Frontal cortex (tissue), 3 donors: ENCODE measurements at regions not wholly inside any gene's neighbourhood (a gene's known extent, or its start where the extent isn't known, plus 50 kb on each side); places are given as distances from the start of the nearest gene placed in this dataset.
"Not testable (repeated sequence)": the region's sequence is repeated elsewhere in the genome, so short reads cannot be mapped to it uniquely, and the experiment has no call there.

Experiments
- DNase-seq, 2 donors: peaks; one replicate each; pipeline ENCODE4 v3.0.0; 2012; ENCODE audit warnings: low spot score in 2 of 2
- FAIRE-seq: peaks from 2 replicates; lab custom pipeline; 2012; peaks lifted over from hg19 to GRCh38; lab: Jason Lieb, UNC
- donor health status: control.
- donor health status: control.
- donor health status: control.

GRCh38 chr3:101913168-101913567, 63.9 kb downstream of the NFKBIZ start:
- FAIRE-seq: no peak
- no peak for DNase-seq

DNA sequence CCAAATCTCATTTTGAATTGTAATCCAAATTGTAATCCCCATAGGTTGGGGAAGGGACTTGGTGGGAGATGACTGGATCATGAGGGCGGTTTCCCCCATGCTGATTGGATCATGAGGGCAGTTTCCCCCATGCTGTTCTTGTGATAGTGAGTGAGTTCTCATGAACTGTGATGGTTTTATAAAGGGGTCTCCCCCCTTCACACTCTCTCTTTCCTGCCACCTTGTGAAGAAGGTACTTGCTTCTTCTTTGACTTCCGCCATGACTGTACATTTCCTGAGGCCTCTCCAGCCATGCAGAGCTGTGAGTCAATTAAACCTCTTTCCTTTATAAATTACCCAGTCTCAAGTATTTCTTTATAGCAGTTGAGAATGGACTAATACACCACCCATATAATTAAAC, 68.4 kb downstream of the NFKBIZ start:
- not testable (repeated sequence) for DNase-seq, FAIRE-seq

DNA sequence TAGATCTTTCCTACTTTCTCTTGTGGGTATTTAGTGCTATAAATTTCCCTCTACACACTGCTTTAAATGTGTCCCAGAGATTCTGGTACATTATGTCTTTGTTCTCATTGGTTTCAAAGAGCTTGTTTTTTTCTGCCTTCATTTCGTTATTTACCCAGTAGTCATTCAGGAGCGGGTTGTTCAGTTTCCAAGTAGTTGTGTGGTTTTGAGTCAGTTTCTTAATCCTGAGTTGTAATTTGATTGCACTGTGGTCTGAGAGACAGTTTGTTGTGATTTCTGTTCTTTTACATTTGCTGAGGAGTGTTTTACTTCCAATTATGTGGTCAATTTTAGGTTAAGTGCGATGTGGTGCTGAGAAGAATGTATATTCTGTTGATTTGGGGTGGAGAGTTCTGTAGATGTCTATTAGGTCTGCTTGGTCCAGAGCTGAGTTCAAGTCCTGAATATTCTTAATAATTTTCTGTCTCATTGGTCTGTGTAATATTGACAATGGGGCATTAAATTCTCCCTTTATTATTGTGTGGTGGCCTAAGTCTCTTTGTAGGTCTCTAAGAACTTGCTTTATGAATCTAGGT, 72.9 kb downstream of the NFKBIZ start:
- DNase-seq, FAIRE-seq: not testable (repeated sequence)

- not testable (repeated sequence) for FAIRE-seq, DNase-seq
Observed at GRCh38 chr3:101924621-101925020, 75.3 kb downstream of the NFKBIZ start.

DNA sequence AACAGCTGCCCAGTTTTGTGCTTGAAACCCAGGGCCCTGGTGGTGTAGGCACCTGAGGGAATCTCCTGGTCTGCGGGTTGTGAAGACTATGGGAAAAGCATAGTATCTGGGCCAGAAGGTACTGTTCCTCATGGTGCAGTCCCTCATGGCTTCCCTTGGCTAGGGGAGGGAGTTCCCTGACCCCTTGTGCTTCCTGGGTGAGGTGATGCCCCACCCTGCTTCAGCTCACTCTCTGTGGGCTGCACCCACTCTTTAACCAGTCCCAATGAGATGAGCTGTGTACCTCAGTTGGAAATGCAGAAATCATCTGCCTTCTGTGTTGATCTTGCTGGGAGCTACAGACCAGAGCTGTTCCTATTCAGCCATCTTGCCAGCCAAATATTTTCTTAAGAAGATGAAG, 75.8 kb downstream of the NFKBIZ start:
- not testable (repeated sequence) for FAIRE-seq, DNase-seq

- no peak for FAIRE-seq
- no peak for DNase-seq
Observed at GRCh38 chr3:101925564-101925963, 76.2 kb downstream of the NFKBIZ start.

DNA sequence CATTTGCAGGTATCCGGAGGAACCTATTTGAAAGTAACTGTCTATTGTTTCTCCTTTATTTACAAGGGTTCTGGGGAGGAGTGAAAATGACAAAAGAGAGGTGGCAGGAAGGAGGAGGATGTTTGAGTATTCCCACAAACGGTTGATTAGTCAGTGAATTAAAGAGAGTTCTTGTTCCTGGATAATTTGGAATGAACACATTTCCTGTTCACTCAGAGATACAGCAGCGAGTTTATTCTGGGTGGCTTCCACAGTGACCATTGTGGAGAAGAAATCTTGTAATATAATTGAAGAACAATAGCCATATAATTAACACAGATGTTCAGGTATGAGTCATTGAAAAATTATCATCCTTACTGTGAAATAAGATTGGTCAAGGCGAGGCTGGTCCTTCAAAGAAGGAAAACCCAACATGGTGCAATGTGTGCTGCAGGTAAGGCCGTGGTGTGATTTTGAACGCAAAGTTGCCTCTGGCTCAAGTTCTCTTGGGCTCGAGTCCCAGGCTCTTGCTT, 77.3 kb downstream of the NFKBIZ start:
- FAIRE-seq: no peak
- DNase-seq: no peak

DNA sequence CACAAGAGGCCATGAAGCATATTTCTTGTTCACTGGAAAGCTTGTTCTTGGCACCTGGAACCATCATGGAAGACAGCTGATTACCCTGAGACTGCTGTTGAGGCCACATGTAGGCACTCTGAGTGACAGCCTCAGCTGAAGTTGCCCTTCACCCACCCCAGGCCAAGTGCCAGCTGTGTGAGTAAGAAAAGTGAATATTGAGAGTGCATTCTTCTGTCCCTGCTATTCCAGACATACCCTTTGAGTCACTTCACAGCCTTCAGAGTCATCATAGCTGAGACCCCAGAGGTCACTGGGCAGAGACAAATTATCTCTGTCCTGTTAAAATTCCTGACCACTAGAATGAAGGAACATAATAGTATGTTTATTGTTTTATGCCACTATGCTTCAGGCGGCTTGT, 79.6 kb downstream of the NFKBIZ start:
- FAIRE-seq: no peak
- DNase-seq: no peak

- no peak for DNase-seq
- FAIRE-seq: no peak
Observed at GRCh38 chr3:101931081-101931480, 81.8 kb downstream of the NFKBIZ start.

- DNase-seq (no peak), FAIRE-seq (no peak)
Observed at GRCh38 chr3:101932326-101933068, 83.2 kb downstream of the NFKBIZ start.

DNA sequence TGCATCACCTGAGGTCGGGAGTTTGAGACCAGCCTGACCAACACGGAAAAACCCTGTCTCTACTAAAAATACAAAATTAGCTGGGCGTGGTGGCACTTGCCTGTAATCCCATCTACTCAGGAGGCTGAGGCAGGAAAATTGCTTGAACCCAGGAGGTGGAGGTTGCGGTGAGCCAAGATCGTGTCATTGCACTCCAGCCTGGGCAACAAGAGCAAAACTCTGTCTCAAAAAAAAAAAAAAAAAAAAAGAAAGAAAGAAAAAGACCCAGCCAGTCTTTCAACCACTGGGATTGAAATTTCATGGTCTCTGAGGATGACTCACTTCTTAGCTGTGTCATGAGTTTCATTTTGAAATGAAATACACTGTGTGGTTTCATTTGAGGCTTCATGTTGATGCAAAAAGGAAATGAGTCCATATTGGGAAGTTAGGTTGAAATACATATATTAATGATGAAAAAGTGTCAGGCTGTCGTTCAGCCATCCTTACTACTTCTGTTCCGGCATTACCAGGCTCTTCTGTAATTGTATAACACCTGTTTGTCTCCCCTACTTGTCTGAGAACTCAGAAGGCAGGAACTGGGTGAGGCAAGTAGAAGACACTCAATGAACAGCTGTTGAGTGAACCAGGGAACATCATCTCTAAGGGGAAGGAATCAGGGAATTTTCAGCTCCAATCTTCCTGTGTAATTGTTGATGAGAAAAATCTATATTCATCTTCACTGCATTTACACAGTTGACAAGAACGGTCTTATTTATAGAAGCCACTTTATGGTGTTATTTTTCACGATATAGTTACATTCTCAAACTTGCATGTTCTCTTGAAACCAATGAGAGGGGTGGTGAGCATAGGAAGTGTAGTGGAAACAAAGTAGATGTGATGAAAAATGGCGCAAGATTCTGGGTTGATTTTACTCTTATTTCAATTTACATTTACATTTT, 87.4 kb downstream of the NFKBIZ start:
- DNase-seq (peak in 1 of 2 donors; percentile 11), FAIRE-seq (no peak)

- FAIRE-seq (no peak), DNase-seq (no peak)
Observed at GRCh38 chr3:101938262-101938847, 89.0 kb downstream of the NFKBIZ start.

DNA sequence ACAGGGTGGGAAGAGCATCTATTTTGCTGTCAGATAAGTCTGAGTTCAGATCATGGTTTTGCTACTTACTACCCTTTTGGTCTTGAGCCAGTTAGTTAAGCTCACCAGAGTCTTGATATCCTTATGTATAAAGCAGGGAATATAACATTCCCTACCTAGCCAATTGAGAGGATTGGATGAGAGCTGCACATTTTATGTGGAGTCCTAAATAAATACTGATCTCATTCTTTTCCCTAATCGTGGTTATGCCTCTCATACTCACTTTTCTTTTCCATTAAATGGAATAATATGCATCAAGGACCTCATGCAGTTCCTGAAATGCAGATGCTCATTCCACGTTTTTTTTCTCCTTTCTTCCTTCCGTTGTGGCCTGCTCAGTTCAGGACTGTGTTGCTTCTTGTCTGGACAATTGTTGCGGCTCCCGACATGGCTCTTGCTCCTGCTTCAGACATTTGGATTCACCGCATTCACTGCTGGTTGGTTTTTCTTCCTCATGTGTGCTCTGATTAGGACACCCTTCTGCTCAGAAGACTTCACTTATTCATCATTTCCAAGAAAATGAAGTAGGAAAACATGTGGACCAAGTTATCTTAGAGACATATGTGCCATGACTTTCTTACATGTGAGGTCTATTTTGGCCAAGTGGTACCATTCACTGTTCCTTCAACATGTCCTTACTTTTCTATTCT, 90.2 kb downstream of the NFKBIZ start:
- DNase-seq (no peak), FAIRE-seq (no peak)

DNA sequence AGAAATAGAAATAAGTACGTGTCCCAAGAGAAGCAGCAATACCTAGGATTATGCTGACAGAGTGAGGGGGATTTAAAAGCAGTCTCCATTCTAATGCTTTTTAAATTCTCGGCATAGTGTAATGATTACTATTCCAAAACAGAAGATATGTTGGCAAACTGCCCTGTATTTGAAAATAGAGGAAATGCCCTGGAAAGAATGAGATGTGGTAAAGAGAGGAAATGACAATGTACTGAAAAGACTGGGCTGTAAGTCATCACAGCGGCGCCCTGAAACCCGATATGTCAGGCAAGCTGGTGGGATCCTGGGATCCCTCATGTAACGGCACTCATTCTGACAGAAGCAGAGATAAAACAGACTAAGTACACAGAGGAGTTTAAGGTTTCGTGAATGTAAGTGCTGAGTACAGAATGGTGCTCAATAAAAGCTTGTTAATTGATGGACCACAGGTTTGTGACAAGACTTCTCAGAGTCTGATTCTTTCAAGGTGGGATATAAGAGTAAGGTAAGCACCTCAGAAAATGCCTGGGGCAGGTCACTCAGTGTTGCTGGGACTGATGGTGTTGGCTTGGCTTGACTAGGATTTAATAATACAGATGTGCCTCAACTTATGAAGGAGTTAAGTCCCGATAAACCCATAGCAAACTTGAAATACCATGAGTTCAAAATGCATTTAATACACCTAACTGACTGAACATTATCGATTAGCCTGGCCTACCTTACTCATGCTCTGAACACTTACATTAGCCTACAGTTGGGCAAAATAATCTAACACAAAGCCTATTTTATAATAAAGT, 91.4 kb downstream of the NFKBIZ start:
- FAIRE-seq (no peak), DNase-seq (no peak)

- DNase-seq (no peak), FAIRE-seq (no peak)
Observed at GRCh38 chr3:101941318-101942040, 92.2 kb downstream of the NFKBIZ start.

GRCh38 chr3:101942356-101942755, 93.0 kb downstream of the NFKBIZ start:
- no peak for DNase-seq
- FAIRE-seq: no peak

DNA sequence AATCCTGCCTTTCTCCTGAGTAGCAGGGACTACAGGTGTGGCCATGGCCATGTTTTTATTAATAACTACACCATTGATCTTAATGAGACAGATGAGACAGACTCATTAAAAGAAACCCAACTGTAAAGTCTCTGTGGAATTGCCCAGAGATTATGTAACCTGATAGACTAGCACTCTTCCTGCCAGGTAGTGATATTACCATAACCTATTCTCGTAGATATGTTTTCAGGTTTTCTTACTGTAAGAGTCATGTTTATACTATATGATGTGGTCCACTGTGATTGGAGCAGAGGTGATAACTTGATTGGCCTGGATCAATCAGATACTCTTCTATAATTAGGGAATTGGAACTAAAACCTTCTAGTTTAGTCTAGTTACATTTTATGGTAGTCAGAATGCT, 93.7 kb downstream of the NFKBIZ start:
- FAIRE-seq (no peak), DNase-seq (no peak)

DNA sequence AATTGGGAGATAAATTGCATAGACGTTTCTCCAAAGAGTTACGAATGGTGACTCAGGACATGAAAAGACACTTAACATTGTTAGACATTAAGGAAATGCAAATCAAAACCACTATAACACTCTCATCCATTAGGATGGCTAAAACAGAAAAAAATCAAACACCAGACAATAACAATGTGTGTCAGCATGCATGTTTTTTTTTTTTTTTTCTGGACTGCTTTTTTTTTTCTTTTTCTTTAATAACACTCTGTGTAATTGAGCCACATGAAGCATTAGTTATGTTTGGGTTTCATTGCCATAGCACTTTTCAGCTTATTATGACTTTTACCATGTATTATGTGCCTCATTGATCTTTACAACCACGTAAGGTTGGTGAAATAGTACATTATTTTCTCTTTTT, 95.0 kb downstream of the NFKBIZ start:
- FAIRE-seq (no peak), DNase-seq (no peak)
